Endothelial cell (in vitro differentiated cells): ENCODE measurements at regions not wholly inside any gene's neighbourhood (a gene's known extent, or its start where the extent isn't known, plus 50 kb on each side); places are given as distances from the start of the nearest gene placed in this dataset.

Source experiments
- DNase-seq: peaks from one replicate; pipeline ENCODE4 v3.0.0; 2021; ENCODE audit warnings: low spot score
- H3K27ac Mint-ChIP-seq: one replicate; pipeline ENCODE4 v1.8.0; 2021; ENCODE audit warnings: mixed read lengths, inconsistent platforms; ENCODE audit not compliant: unreplicated experiment
- H3K27me3 Mint-ChIP-seq: one replicate; pipeline ENCODE4 v1.8.0; 2021; ENCODE audit warnings: mild to moderate bottlenecking, moderate library complexity, mixed read lengths, inconsistent platforms; ENCODE audit not compliant: unreplicated experiment
- H3K36me3 Mint-ChIP-seq: one replicate; pipeline ENCODE4 v1.8.0; 2021; ENCODE audit warnings: mild to moderate bottlenecking, low read depth, mixed read lengths, inconsistent platforms; ENCODE audit not compliant: unreplicated experiment
- H3K4me1 Mint-ChIP-seq: one replicate; pipeline ENCODE4 v1.8.0; 2021; ENCODE audit warnings: mild to moderate bottlenecking, mixed read lengths, inconsistent platforms; ENCODE audit not compliant: unreplicated experiment
- H3K4me3 Mint-ChIP-seq: one replicate; pipeline ENCODE4 v1.8.0; 2021; ENCODE audit warnings: mild to moderate bottlenecking, mixed read lengths, inconsistent platforms; ENCODE audit not compliant: unreplicated experiment
- H3K9me3 Mint-ChIP-seq: one replicate; pipeline ENCODE4 v1.8.0; 2021; ENCODE audit warnings: mixed read lengths, inconsistent platforms; ENCODE audit not compliant: unreplicated experiment
- TF ChIP-seq, protein P1 (sequence below): fragments of 200-600 bp; sonication (generic); IDR thresholded peaks from one replicate; pipeline ENCODE4 v1.5.0; 2021; ENCODE audit warnings: antibody characterized with exemption; ENCODE audit not compliant: unreplicated experiment

DNA sequence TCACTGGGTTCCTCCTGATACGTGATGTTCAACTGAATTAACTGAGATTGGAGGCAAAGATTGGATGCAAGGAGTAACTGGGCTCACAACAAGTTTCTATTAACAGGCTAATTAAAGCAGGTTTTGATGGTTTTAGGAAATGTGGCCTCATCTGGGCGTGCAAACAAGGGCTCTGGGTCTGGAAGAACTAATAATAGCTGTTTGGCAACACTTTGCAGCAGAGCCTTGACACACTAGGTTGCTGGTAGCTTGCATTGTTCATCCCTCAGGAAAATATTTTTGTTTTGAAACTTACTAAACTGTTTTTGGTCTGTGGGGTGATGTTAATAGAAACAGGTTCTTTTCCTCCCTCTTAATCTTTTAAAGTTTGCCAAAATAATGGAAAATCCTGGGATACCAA, 117.2 kb upstream of the CD93 start:
- Mint-ChIP-seq H3K27me3 (peaks cover under 1% of the 10 kb centered on the region), H3K27ac (no peak overlapping the region), H3K4me3 (no peak overlapping the region), H3K36me3 (no peaks in the 10 kb centered on the region), H3K9me3 (no peaks in the 10 kb centered on the region), H3K4me1 (peaks cover 25% of the 10 kb centered on the region)
- DNase-seq = no peak
- TF ChIP-seq, protein P1, sequence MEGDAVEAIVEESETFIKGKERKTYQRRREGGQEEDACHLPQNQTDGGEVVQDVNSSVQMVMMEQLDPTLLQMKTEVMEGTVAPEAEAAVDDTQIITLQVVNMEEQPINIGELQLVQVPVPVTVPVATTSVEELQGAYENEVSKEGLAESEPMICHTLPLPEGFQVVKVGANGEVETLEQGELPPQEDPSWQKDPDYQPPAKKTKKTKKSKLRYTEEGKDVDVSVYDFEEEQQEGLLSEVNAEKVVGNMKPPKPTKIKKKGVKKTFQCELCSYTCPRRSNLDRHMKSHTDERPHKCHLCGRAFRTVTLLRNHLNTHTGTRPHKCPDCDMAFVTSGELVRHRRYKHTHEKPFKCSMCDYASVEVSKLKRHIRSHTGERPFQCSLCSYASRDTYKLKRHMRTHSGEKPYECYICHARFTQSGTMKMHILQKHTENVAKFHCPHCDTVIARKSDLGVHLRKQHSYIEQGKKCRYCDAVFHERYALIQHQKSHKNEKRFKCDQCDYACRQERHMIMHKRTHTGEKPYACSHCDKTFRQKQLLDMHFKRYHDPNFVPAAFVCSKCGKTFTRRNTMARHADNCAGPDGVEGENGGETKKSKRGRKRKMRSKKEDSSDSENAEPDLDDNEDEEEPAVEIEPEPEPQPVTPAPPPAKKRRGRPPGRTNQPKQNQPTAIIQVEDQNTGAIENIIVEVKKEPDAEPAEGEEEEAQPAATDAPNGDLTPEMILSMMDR = no peak

DNA sequence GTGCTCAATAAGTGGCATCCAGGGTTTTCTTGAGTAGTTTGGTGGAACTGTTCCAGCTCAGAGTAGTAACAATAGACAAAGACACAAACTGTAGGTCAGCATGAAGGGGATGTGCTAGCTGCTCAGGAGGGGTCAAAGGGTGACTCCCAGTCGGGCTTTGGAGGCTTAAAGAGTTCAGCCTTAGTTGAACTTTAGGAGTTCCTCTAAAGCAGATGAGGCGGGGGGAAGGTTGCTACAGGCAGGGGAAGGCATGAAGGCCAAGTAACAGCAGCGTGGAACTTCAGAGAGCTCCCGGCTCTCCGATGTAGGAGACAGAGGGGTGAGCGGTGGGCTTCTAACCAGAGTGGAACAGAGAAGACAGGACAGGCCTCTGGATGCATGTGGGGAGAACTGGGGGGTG, 115.5 kb upstream of the CD93 start:
- Mint-ChIP-seq H3K27me3 (peaks cover 3% of the 10 kb centered on the region), H3K9me3 (no peaks in the 10 kb centered on the region), H3K27ac (no peak overlapping the region), H3K4me1 (peaks cover 25% of the 10 kb centered on the region), H3K36me3 (no peaks in the 10 kb centered on the region), H3K4me3 (no peak overlapping the region)
- TF ChIP-seq, protein P1 = no peak
- DNase-seq = no peak

DNA sequence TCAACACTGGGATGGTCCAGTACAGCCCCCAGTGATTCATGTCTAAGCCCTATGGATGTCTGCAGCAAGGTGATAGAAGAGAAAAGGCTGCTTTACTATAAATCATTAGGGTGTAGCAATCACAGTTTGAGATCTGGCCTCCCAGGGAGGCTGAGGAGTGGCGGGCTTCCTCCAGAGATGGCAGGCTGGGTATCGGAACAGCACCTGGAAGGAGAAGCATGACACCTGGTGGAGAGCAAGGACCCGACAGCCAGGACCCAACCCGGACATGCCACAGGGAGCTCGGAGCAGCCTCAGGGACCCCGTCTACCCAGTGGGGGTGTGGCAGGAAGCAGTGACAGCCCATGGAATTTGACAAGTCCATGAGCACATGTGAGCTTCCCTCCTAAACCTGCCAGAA, 114.8 kb upstream of the CD93 start:
- peak; percentile 50 for DNase-seq
- TF ChIP-seq, protein P1 = peak; percentile 55
- Mint-ChIP-seq H3K4me1 (peaks cover 25% of the 10 kb centered on the region), H3K27me3 (peaks cover 3% of the 10 kb centered on the region), H3K36me3 (no peaks in the 10 kb centered on the region), H3K27ac (no peak overlapping the region), H3K9me3 (no peaks in the 10 kb centered on the region), H3K4me3 (no peak overlapping the region)

DNA sequence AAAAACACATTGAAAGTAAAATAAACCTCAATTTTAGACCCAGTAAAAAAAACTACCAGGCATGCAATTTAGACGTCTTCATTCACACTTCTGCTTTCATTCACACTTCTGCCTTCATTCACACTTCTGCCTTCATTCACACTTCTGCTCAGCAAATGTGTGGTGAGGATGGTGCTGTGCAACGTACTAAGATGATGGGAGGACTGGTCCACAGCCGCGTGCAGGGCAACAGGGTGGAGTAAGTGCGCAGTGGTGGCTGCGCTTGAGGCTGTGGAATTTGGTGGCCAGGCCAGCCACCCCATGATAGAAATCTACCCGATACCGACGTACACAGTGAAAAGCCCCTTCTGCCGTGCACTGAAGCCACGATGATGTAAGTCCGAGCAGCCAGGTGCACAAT, 114.3 kb upstream of the CD93 start:
- H3K36me3 Mint-ChIP-seq = no peaks in the 10 kb centered on the region
- H3K4me3 Mint-ChIP-seq = no peak overlapping the region
- H3K4me1 Mint-ChIP-seq = peaks cover 23% of the 10 kb centered on the region
- DNase-seq = no peak
- peaks cover 3% of the 10 kb centered on the region for H3K27me3 Mint-ChIP-seq
- TF ChIP-seq, protein P1 = no peak
- H3K27ac Mint-ChIP-seq = no peak overlapping the region
- no peaks in the 10 kb centered on the region for H3K9me3 Mint-ChIP-seq

DNA sequence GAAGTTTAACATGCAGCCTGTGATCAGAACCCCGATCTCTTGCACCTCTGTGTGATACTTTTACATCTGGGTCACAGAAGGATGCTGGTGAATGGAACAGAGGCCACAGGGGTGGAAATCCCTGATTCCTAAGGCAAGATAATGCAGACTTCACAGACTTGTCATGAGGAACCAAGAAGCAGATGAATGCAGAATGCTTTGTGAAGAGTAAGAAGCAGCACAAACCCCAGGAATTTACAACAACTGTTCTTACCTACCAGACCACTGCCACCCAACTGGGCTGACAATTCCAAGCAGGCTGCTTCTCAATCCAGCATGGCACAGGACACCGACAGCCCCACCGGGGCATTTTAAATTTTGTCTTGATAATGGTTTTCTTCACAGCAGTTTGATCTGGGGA, 113.2 kb upstream of the CD93 start:
- Mint-ChIP-seq H3K27ac (no peak overlapping the region), H3K4me3 (no peak overlapping the region), H3K27me3 (peaks cover 3% of the 10 kb centered on the region), H3K4me1 (peaks cover 16% of the 10 kb centered on the region), H3K36me3 (no peaks in the 10 kb centered on the region), H3K9me3 (no peaks in the 10 kb centered on the region)
- TF ChIP-seq, protein P1 = no peak
- DNase-seq = no peak
